Muscle of leg (tissue), 3 donors: ENCODE measurements at regions not wholly inside any gene's neighbourhood (a gene's known extent, or its start where the extent isn't known, plus 50 kb on each side); places are given as distances from the start of the nearest gene placed in this dataset.

ENCODE experiments used
- DNase-seq: peaks from one replicate; pipeline ENCODE4 v3.0.0; 2013
- H3K27ac ChIP-seq: one replicate; pipeline ENCODE4 v1.5.1; 2013; ENCODE audit warnings: mild to moderate bottlenecking, low read length, control low read depth
- H3K27me3 ChIP-seq: one replicate; pipeline ENCODE4 v1.6.1; 2013; ENCODE audit warnings: low read length; ENCODE audit not compliant: control insufficient read depth, insufficient read depth
- H3K36me3 ChIP-seq: one replicate; pipeline ENCODE4 v1.6.1; 2013; ENCODE audit warnings: low read length; ENCODE audit not compliant: control insufficient read depth, insufficient read depth
- H3K4me1 ChIP-seq: one replicate; pipeline ENCODE4 v1.6.1; 2013; ENCODE audit warnings: low read length; ENCODE audit not compliant: control insufficient read depth, insufficient read depth
- H3K4me3 ChIP-seq: one replicate; pipeline ENCODE4 v1.5.1; 2013; ENCODE audit warnings: low read length, control low read depth
- H3K9me3 ChIP-seq: replicated peaks from 2 replicates; pipeline ENCODE4 v1.6.1; 2013; ENCODE audit warnings: low read depth, low read length; ENCODE audit not compliant: control insufficient read depth
- WGBS: methylation state at CpG from one replicate; pipeline ENCODE4 v1.1.5; 2013; ENCODE audit warnings: missing lambda C conversion rate; ENCODE audit not compliant: insufficient coverage; 5-methylcytosine and 5-hydroxymethylcytosine counted together

- Histone ChIP-seq H3K9me3 (no peaks in the 10 kb centered on the region), H3K27ac (no peak overlapping the region), H3K4me3 (no peak overlapping the region), H3K27me3 (no peaks in the 10 kb centered on the region), H3K36me3 (no peaks in the 10 kb centered on the region), H3K4me1 (no peaks in the 10 kb centered on the region)
- DNase-seq: no peak
- WGBS: 50% methylated on average over 1 of the region's 2 CpGs
Observed at GRCh38 chr11:27863637-27864036, 163.4 kb upstream of the BDNF start.

- WGBS: no CpG with 5 or more reads among the region's 4 CpGs
- Histone ChIP-seq H3K27ac (no peak overlapping the region), H3K4me1 (no peaks in the 10 kb centered on the region), H3K36me3 (no peaks in the 10 kb centered on the region), H3K4me3 (no peak overlapping the region), H3K27me3 (no peaks in the 10 kb centered on the region), H3K9me3 (no peaks in the 10 kb centered on the region)
- DNase-seq: peak; percentile 30
Observed at GRCh38 chr11:27861706-27862430, 161.6 kb upstream of the BDNF start.

- Histone ChIP-seq H3K36me3 (no peaks in the 10 kb centered on the region), H3K9me3 (no peaks in the 10 kb centered on the region), H3K27me3 (no peaks in the 10 kb centered on the region), H3K27ac (no peak overlapping the region), H3K4me1 (no peaks in the 10 kb centered on the region), H3K4me3 (no peak overlapping the region)
- WGBS: 40% methylated on average over 1 of the region's 2 CpGs
- DNase-seq: no peak
Observed at GRCh38 chr11:27860811-27861210, 160.6 kb upstream of the BDNF start.

- H3K9me3 ChIP-seq: no peaks in the 10 kb centered on the region
- no peak for DNase-seq
- no peaks in the 10 kb centered on the region for H3K4me1 ChIP-seq
- WGBS: no CpG with 5 or more reads among the region's 3 CpGs
- H3K4me3 ChIP-seq: no peak overlapping the region
- H3K36me3 ChIP-seq: no peaks in the 10 kb centered on the region
- H3K27ac ChIP-seq: no peak overlapping the region
- H3K27me3 ChIP-seq: no peaks in the 10 kb centered on the region
Observed at GRCh38 chr11:27858866-27859265, 158.6 kb upstream of the BDNF start.

GRCh38 chr11:27857588-27857987 is 157.3 kb upstream of the BDNF start:
- Histone ChIP-seq H3K36me3 (no peaks in the 10 kb centered on the region), H3K4me3 (no peak overlapping the region), H3K9me3 (no peaks in the 10 kb centered on the region), H3K27me3 (no peaks in the 10 kb centered on the region), H3K4me1 (no peaks in the 10 kb centered on the region), H3K27ac (no peak overlapping the region)
- WGBS: 40% methylated on average over 2 of the region's 4 CpGs
- no peak for DNase-seq

GRCh38 chr11:27857014-27857413 is 156.8 kb upstream of the BDNF start:
- no peak for DNase-seq
- Histone ChIP-seq H3K4me1 (no peaks in the 10 kb centered on the region), H3K27ac (no peak overlapping the region), H3K36me3 (no peaks in the 10 kb centered on the region), H3K9me3 (no peaks in the 10 kb centered on the region), H3K4me3 (no peak overlapping the region), H3K27me3 (no peaks in the 10 kb centered on the region)
- WGBS: 80% methylated on average over 1 of the region's 4 CpGs

- H3K27ac ChIP-seq: no peak overlapping the region
- DNase-seq: no peak
- H3K9me3 ChIP-seq: no peaks in the 10 kb centered on the region
- no peaks in the 10 kb centered on the region for H3K4me1 ChIP-seq
- H3K4me3 ChIP-seq: no peak overlapping the region
- H3K27me3 ChIP-seq: no peaks in the 10 kb centered on the region
- H3K36me3 ChIP-seq: no peaks in the 10 kb centered on the region
Observed at GRCh38 chr11:27848423-27848822, 148.2 kb upstream of the BDNF start.

- no peaks in the 10 kb centered on the region for H3K27me3 ChIP-seq
- H3K27ac ChIP-seq: no peak overlapping the region
- no peaks in the 10 kb centered on the region for H3K4me1 ChIP-seq
- no peak overlapping the region for H3K4me3 ChIP-seq
- no peaks in the 10 kb centered on the region for H3K9me3 ChIP-seq
- no peaks in the 10 kb centered on the region for H3K36me3 ChIP-seq
- peak; percentile 6 for DNase-seq
Observed at GRCh38 chr11:27847496-27847895, 147.2 kb upstream of the BDNF start.

- Histone ChIP-seq H3K27me3 (no peaks in the 10 kb centered on the region), H3K4me3 (no peak overlapping the region), H3K9me3 (no peaks in the 10 kb centered on the region), H3K4me1 (no peaks in the 10 kb centered on the region), H3K36me3 (no peaks in the 10 kb centered on the region), H3K27ac (no peak overlapping the region)
- no peak for DNase-seq
Observed at GRCh38 chr11:27842290-27842689, 142.0 kb upstream of the BDNF start.

- Histone ChIP-seq H3K9me3 (no peaks in the 10 kb centered on the region), H3K4me3 (no peak overlapping the region), H3K27ac (no peak overlapping the region), H3K4me1 (no peaks in the 10 kb centered on the region), H3K36me3 (no peaks in the 10 kb centered on the region), H3K27me3 (no peaks in the 10 kb centered on the region)
- DNase-seq: no peak
Observed at GRCh38 chr11:27841023-27841422, 140.8 kb upstream of the BDNF start.

GRCh38 chr11:27839226-27839913 is 139.1 kb upstream of the BDNF start:
- no peaks in the 10 kb centered on the region for H3K9me3 ChIP-seq
- H3K27me3 ChIP-seq: no peaks in the 10 kb centered on the region
- 22% methylated on average over 3 of the region's 3 CpGs for WGBS
- H3K27ac ChIP-seq: no peak overlapping the region
- peak; percentile 5 for DNase-seq
- H3K4me1 ChIP-seq: no peaks in the 10 kb centered on the region
- H3K4me3 ChIP-seq: no peak overlapping the region
- H3K36me3 ChIP-seq: no peaks in the 10 kb centered on the region
